Endothelial cell of umbilical vein (primary cell): ENCODE measurements at regions not wholly inside any gene's neighbourhood (a gene's known extent, or its start where the extent isn't known, plus 50 kb on each side); places are given as distances from the start of the nearest gene placed in this dataset.

ENCODE experiments used
- BruUV-seq: library from RNA; stranded (reverse); fragments of 400-500 nt; replicated peaks from 2 replicates; lab custom pipeline; 2021; lab: Mats Ljungman, UMichigan
- CTCF ChIA-PET: fragments of 300-600, 350-600 bp; sonication (Branson Sonifier 250); formaldehyde crosslinking; loops from one replicate; lab custom pipeline; 2021; ENCODE audit warnings: antibody characterized with exemption, inconsistent platforms; lab: Charles Lee
- POLR2A ChIA-PET: fragments of 300-600, 350-600 bp; sonication (Branson Sonifier 250); formaldehyde crosslinking; loops from one replicate; lab custom pipeline; 2021; ENCODE audit warnings: antibody characterized with exemption, inconsistent platforms; lab: Charles Lee
- DNase-seq: peaks from one replicate; pipeline ENCODE4 v3.0.0-alpha.2; 2011; ENCODE audit warnings: low read depth, low spot score
- FAIRE-seq: peaks from 2 replicates; lab custom pipeline; 2011; peaks lifted over from hg19 to GRCh38; lab: Jason Lieb, UNC
- H2AFZ ChIP-seq: 2 replicates; pipeline ENCODE4 v1.6.0; 2012; ENCODE audit warnings: low read depth, low read length, control low read depth, inconsistent platforms
- H3K27ac ChIP-seq: 2 replicates; pipeline ENCODE4 v1.5.1; 2011; ENCODE audit warnings: low read depth, mild to moderate bottlenecking, control low read depth, low read length, moderate library complexity; ENCODE audit not compliant: insufficient read depth
- H3K27me3 ChIP-seq, 2 experiments: 2 replicates each; pipeline versions ENCODE4 v1.6.0 to v1.6.1; 2011; ENCODE audit warnings: low read length in 2 of 2, mixed read lengths in 1 of 2; ENCODE audit not compliant: control insufficient read depth in 2 of 2, insufficient read depth in 2 of 2
- H3K36me3 ChIP-seq, 2 experiments: 2 replicates in 1 of 2; 3 replicates in 1 of 2; pipeline ENCODE4 v1.5.1; 2011; ENCODE audit warnings: low read length in 2 of 2, mild to moderate bottlenecking in 1 of 2, moderate library complexity in 1 of 2; ENCODE audit not compliant: control insufficient read depth in 2 of 2, insufficient read depth in 2 of 2; ENCODE audit errors: extremely low read depth in 1 of 2
- H3K4me1 ChIP-seq: 3 replicates; pipeline ENCODE4 v1.5.1; 2011; ENCODE audit warnings: mild to moderate bottlenecking, low read length; ENCODE audit not compliant: control insufficient read depth, insufficient read depth; ENCODE audit errors: extremely low read depth
- H3K4me2 ChIP-seq: 2 replicates; pipeline ENCODE4 v1.6.1; 2011; ENCODE audit warnings: low read length, control low read depth, mixed read lengths; ENCODE audit not compliant: insufficient read depth
- H3K4me3 ChIP-seq, 3 experiments: fragments of 200-600 bp in 1 of 3; sonication (generic), shearing (Covaris generic) in 1 of 3; replicated peaks in 1 of 3; 2 replicates each; pipeline ENCODE4 v1.5.1; 2011 to 2016; ENCODE audit warnings: control low read depth in 3 of 3, low read length in 3 of 3, mild to moderate bottlenecking in 2 of 3, inconsistent platforms in 1 of 3, low read depth in 1 of 3, moderate library complexity in 1 of 3; ENCODE audit not compliant: insufficient read depth in 1 of 3
- H3K79me2 ChIP-seq: 2 replicates; pipeline ENCODE4 v1.6.0; 2012; ENCODE audit warnings: low read length, inconsistent platforms; ENCODE audit not compliant: control insufficient read depth, insufficient read depth
- H3K9ac ChIP-seq: replicated peaks from 2 replicates; pipeline ENCODE3; 2011; ENCODE audit warnings: low read length, control low read depth; ENCODE audit not compliant: insufficient read depth; ENCODE audit errors: extremely low read depth
- H3K9me1 ChIP-seq: replicated peaks from 3 replicates; pipeline ENCODE4 v1.6.0; 2011; ENCODE audit warnings: mild to moderate bottlenecking, low read length; ENCODE audit not compliant: control insufficient read depth, insufficient read depth; ENCODE audit errors: extremely low read depth
- H3K9me3 ChIP-seq: replicated peaks from 2 replicates; pipeline ENCODE4 v1.5.1; 2012; ENCODE audit warnings: low read length, inconsistent platforms; ENCODE audit not compliant: control insufficient read depth, insufficient read depth
- H4K20me1 ChIP-seq: replicated peaks from 2 replicates; pipeline ENCODE3; 2011; ENCODE audit warnings: mild to moderate bottlenecking, low read length; ENCODE audit not compliant: control insufficient read depth, insufficient read depth; ENCODE audit errors: extremely low read depth
- CTCF ChIP-seq, 2 donors: IDR thresholded peaks; 1 replicate in 1 of 2; 2 replicates in 1 of 2; pipeline ENCODE4 v1.5.1; 2011; ENCODE audit warnings: low read length in 2 of 2, mild to moderate bottlenecking in 2 of 2, moderate library complexity in 2 of 2, control low read depth in 1 of 2, inconsistent platforms in 1 of 2, low read depth in 1 of 2; ENCODE audit not compliant: insufficient read depth in 1 of 2; ENCODE audit errors: extremely low read depth in 1 of 2
- EZH2 ChIP-seq: IDR thresholded peaks from 2 replicates; pipeline ENCODE4 v1.6.1; 2012; ENCODE audit warnings: borderline replicate concordance, low read depth, mild to moderate bottlenecking, moderate library complexity, low read length, inconsistent platforms; ENCODE audit not compliant: severe bottlenecking
- FOS ChIP-seq: IDR thresholded peaks from 2 replicates; pipeline ENCODE4 v1.6.1; 2011; ENCODE audit warnings: mild to moderate bottlenecking, low read length, moderate library complexity, borderline replicate concordance; ENCODE audit not compliant: insufficient read depth
- GATA2 ChIP-seq: IDR thresholded peaks from 2 replicates; pipeline ENCODE4 v1.7.0; 2011; ENCODE audit warnings: low read depth, mild to moderate bottlenecking, moderate library complexity, mixed read lengths, low read length; ENCODE audit not compliant: insufficient read length, insufficient read depth
- JUN ChIP-seq: IDR thresholded peaks from 2 replicates; pipeline ENCODE4 v1.6.1; 2011; ENCODE audit warnings: borderline replicate concordance, low read depth; ENCODE audit not compliant: insufficient read length, insufficient read depth
- MAX ChIP-seq: IDR thresholded peaks from 2 replicates; pipeline ENCODE4 v1.6.1; 2011; ENCODE audit not compliant: insufficient read depth, insufficient read length
- MYC ChIP-seq: IDR thresholded peaks from one replicate; pipeline ENCODE4 v1.6.1; 2011; ENCODE audit warnings: mild to moderate bottlenecking, low read depth, low read length
- POLR2A ChIP-seq: IDR thresholded peaks from 2 replicates; pipeline ENCODE4 v1.6.1; 2012; ENCODE audit warnings: low read depth, mild to moderate bottlenecking, control low read depth, low read length
- POLR2AphosphoS5 ChIP-seq: IDR thresholded peaks from 2 replicates; pipeline ENCODE4 v1.6.1; 2012; ENCODE audit warnings: low read depth, mild to moderate bottlenecking, control low read depth, low read length, moderate library complexity; ENCODE audit not compliant: insufficient read depth
- dilution Hi-C: fragments of 300-500 bp; cut with MboI; formaldehyde crosslinking; loops from one replicate; pipeline ENCODE4 v1.15.0; 2019; ENCODE audit warnings: low sequenced_read_pairs; ENCODE audit not compliant: extremely low pct_ligation_motif_present
- intact Hi-C: fragments of 100-400 bp; cut with micrococcal nuclease; formaldehyde crosslinking; loops from one replicate; pipeline ENCODE4 v1.10.0; 2022

- Histone ChIP-seq H3K4me3 (peak overlapping the region in 1 of 3 experiments; percentile 20), H3K4me1 (peaks cover 10% of the 10 kb centered on the region), H3K79me2 (no peaks in the 10 kb centered on the region), H3K4me2 (peak overlapping the region; percentile 64), H3K9ac (no peak overlapping the region), H3K9me1 (peaks cover 2% of the 10 kb centered on the region), H3K9me3 (no peaks in the 10 kb centered on the region), H3K27ac (peak overlapping the region; percentile 56), H2AFZ (peak overlapping the region; percentile 78), H3K36me3 (no peaks in the 10 kb centered on the region), H4K20me1 (no peaks in the 10 kb centered on the region), H3K27me3 (no peaks in the 10 kb centered on the region)
- CTCF ChIA-PET = interaction anchor here (0.8 to 1.9 kb wide), 6 partner anchors 9 to 335 kb away, joined by 3 to 6 read pairs (median 4); no protein-coding TSS in a partner anchor
- FAIRE-seq = peak; percentile 60
- POLR2A ChIA-PET = no interaction called here
- DNase-seq = no peak
- TF ChIP-seq MYC (no peak), POLR2AphosphoS5 (no peak), FOS (no peak), EZH2 (no peak), MAX (no peak), JUN (no peak), GATA2 (no peak), POLR2A (no peak), CTCF (IDR thresholded peaks at IDR 0.05; ENCODE audit: extremely low read depth in 1 of 2, insufficient read depth in 1 of 2, low read depth in 1 of 2, low read length in 2 of 2) (no peak)
- intact Hi-C loops = loop anchor here (1.0 to 5.0 kb wide), 3 partner anchors 27 to 239 kb away; no protein-coding TSS in a partner anchor
- no TSS peak for BruUV-seq
- dilution Hi-C loops = no loop called here
Observed at GRCh38 chr2:182521453-182522404, 94.9 kb upstream of the PDE1A start.
